Endothelial cell of umbilical vein (primary cell): ENCODE measurements at regions not wholly inside any gene's neighbourhood (a gene's known extent, or its start where the extent isn't known, plus 50 kb on each side); places are given as distances from the start of the nearest gene placed in this dataset.

Experiments
- BruUV-seq: library from RNA; stranded (reverse); fragments of 400-500 nt; replicated peaks from 2 replicates; lab custom pipeline; 2021; lab: Mats Ljungman, UMichigan
- CTCF ChIA-PET: fragments of 300-600, 350-600 bp; sonication (Branson Sonifier 250); formaldehyde crosslinking; loops from one replicate; lab custom pipeline; 2021; ENCODE audit warnings: antibody characterized with exemption, inconsistent platforms; lab: Charles Lee
- POLR2A ChIA-PET: fragments of 300-600, 350-600 bp; sonication (Branson Sonifier 250); formaldehyde crosslinking; loops from one replicate; lab custom pipeline; 2021; ENCODE audit warnings: antibody characterized with exemption, inconsistent platforms; lab: Charles Lee
- DNase-seq: peaks from one replicate; pipeline ENCODE4 v3.0.0-alpha.2; 2011; ENCODE audit warnings: low read depth, low spot score
- FAIRE-seq: peaks from 2 replicates; lab custom pipeline; 2011; peaks lifted over from hg19 to GRCh38; lab: Jason Lieb, UNC
- H2AFZ ChIP-seq: 2 replicates; pipeline ENCODE4 v1.6.0; 2012; ENCODE audit warnings: low read depth, low read length, control low read depth, inconsistent platforms
- H3K27ac ChIP-seq: 2 replicates; pipeline ENCODE4 v1.5.1; 2011; ENCODE audit warnings: low read depth, mild to moderate bottlenecking, control low read depth, low read length, moderate library complexity; ENCODE audit not compliant: insufficient read depth
- H3K27me3 ChIP-seq, 2 experiments: 2 replicates each; pipeline versions ENCODE4 v1.6.0 to v1.6.1; 2011; ENCODE audit warnings: low read length in 2 of 2, mixed read lengths in 1 of 2; ENCODE audit not compliant: control insufficient read depth in 2 of 2, insufficient read depth in 2 of 2
- H3K36me3 ChIP-seq, 2 experiments: 2 replicates in 1 of 2; 3 replicates in 1 of 2; pipeline ENCODE4 v1.5.1; 2011; ENCODE audit warnings: low read length in 2 of 2, mild to moderate bottlenecking in 1 of 2, moderate library complexity in 1 of 2; ENCODE audit not compliant: control insufficient read depth in 2 of 2, insufficient read depth in 2 of 2; ENCODE audit errors: extremely low read depth in 1 of 2
- H3K4me1 ChIP-seq: 3 replicates; pipeline ENCODE4 v1.5.1; 2011; ENCODE audit warnings: mild to moderate bottlenecking, low read length; ENCODE audit not compliant: control insufficient read depth, insufficient read depth; ENCODE audit errors: extremely low read depth
- H3K4me2 ChIP-seq: 2 replicates; pipeline ENCODE4 v1.6.1; 2011; ENCODE audit warnings: low read length, control low read depth, mixed read lengths; ENCODE audit not compliant: insufficient read depth
- H3K4me3 ChIP-seq, 3 experiments: fragments of 200-600 bp in 1 of 3; sonication (generic), shearing (Covaris generic) in 1 of 3; replicated peaks in 1 of 3; 2 replicates each; pipeline ENCODE4 v1.5.1; 2011 to 2016; ENCODE audit warnings: control low read depth in 3 of 3, low read length in 3 of 3, mild to moderate bottlenecking in 2 of 3, inconsistent platforms in 1 of 3, low read depth in 1 of 3, moderate library complexity in 1 of 3; ENCODE audit not compliant: insufficient read depth in 1 of 3
- H3K79me2 ChIP-seq: 2 replicates; pipeline ENCODE4 v1.6.0; 2012; ENCODE audit warnings: low read length, inconsistent platforms; ENCODE audit not compliant: control insufficient read depth, insufficient read depth
- H3K9ac ChIP-seq: replicated peaks from 2 replicates; pipeline ENCODE3; 2011; ENCODE audit warnings: low read length, control low read depth; ENCODE audit not compliant: insufficient read depth; ENCODE audit errors: extremely low read depth
- H3K9me1 ChIP-seq: replicated peaks from 3 replicates; pipeline ENCODE4 v1.6.0; 2011; ENCODE audit warnings: mild to moderate bottlenecking, low read length; ENCODE audit not compliant: control insufficient read depth, insufficient read depth; ENCODE audit errors: extremely low read depth
- H3K9me3 ChIP-seq: replicated peaks from 2 replicates; pipeline ENCODE4 v1.5.1; 2012; ENCODE audit warnings: low read length, inconsistent platforms; ENCODE audit not compliant: control insufficient read depth, insufficient read depth
- H4K20me1 ChIP-seq: replicated peaks from 2 replicates; pipeline ENCODE3; 2011; ENCODE audit warnings: mild to moderate bottlenecking, low read length; ENCODE audit not compliant: control insufficient read depth, insufficient read depth; ENCODE audit errors: extremely low read depth
- CTCF ChIP-seq, 2 donors: IDR thresholded peaks; 1 replicate in 1 of 2; 2 replicates in 1 of 2; pipeline ENCODE4 v1.5.1; 2011; ENCODE audit warnings: low read length in 2 of 2, mild to moderate bottlenecking in 2 of 2, moderate library complexity in 2 of 2, control low read depth in 1 of 2, inconsistent platforms in 1 of 2, low read depth in 1 of 2; ENCODE audit not compliant: insufficient read depth in 1 of 2; ENCODE audit errors: extremely low read depth in 1 of 2
- EZH2 ChIP-seq: IDR thresholded peaks from 2 replicates; pipeline ENCODE4 v1.6.1; 2012; ENCODE audit warnings: borderline replicate concordance, low read depth, mild to moderate bottlenecking, moderate library complexity, low read length, inconsistent platforms; ENCODE audit not compliant: severe bottlenecking
- FOS ChIP-seq: IDR thresholded peaks from 2 replicates; pipeline ENCODE4 v1.6.1; 2011; ENCODE audit warnings: mild to moderate bottlenecking, low read length, moderate library complexity, borderline replicate concordance; ENCODE audit not compliant: insufficient read depth
- GATA2 ChIP-seq: IDR thresholded peaks from 2 replicates; pipeline ENCODE4 v1.7.0; 2011; ENCODE audit warnings: low read depth, mild to moderate bottlenecking, moderate library complexity, mixed read lengths, low read length; ENCODE audit not compliant: insufficient read length, insufficient read depth
- JUN ChIP-seq: IDR thresholded peaks from 2 replicates; pipeline ENCODE4 v1.6.1; 2011; ENCODE audit warnings: borderline replicate concordance, low read depth; ENCODE audit not compliant: insufficient read length, insufficient read depth
- MAX ChIP-seq: IDR thresholded peaks from 2 replicates; pipeline ENCODE4 v1.6.1; 2011; ENCODE audit not compliant: insufficient read depth, insufficient read length
- MYC ChIP-seq: IDR thresholded peaks from one replicate; pipeline ENCODE4 v1.6.1; 2011; ENCODE audit warnings: mild to moderate bottlenecking, low read depth, low read length
- POLR2A ChIP-seq: IDR thresholded peaks from 2 replicates; pipeline ENCODE4 v1.6.1; 2012; ENCODE audit warnings: low read depth, mild to moderate bottlenecking, control low read depth, low read length
- POLR2AphosphoS5 ChIP-seq: IDR thresholded peaks from 2 replicates; pipeline ENCODE4 v1.6.1; 2012; ENCODE audit warnings: low read depth, mild to moderate bottlenecking, control low read depth, low read length, moderate library complexity; ENCODE audit not compliant: insufficient read depth
- dilution Hi-C: fragments of 300-500 bp; cut with MboI; formaldehyde crosslinking; loops from one replicate; pipeline ENCODE4 v1.15.0; 2019; ENCODE audit warnings: low sequenced_read_pairs; ENCODE audit not compliant: extremely low pct_ligation_motif_present
- intact Hi-C: fragments of 100-400 bp; cut with micrococcal nuclease; formaldehyde crosslinking; loops from one replicate; pipeline ENCODE4 v1.10.0; 2022

- no peak for DNase-seq
- Histone ChIP-seq H3K9me1 (no peaks in the 10 kb centered on the region), H4K20me1 (no peaks in the 10 kb centered on the region), H3K9ac (no peak overlapping the region), H3K4me2 (no peak overlapping the region), H3K4me1 (no peaks in the 10 kb centered on the region), H3K4me3 (no peak overlapping the region), H3K79me2 (no peaks in the 10 kb centered on the region), H3K36me3 (no peaks in the 10 kb centered on the region), H3K9me3 (no peaks in the 10 kb centered on the region), H3K27me3 (no peaks in the 10 kb centered on the region), H3K27ac (no peak overlapping the region), H2AFZ (no peak overlapping the region)
- CTCF ChIA-PET = no interaction called here
- FAIRE-seq = no peak
- no TSS peak for BruUV-seq
- POLR2A ChIA-PET = no interaction called here
- intact Hi-C loops (no loop called here), dilution Hi-C loops (no loop called here)
- TF ChIP-seq MYC (no peak), POLR2A (no peak), MAX (no peak), EZH2 (no peak), CTCF (IDR thresholded peaks at IDR 0.05; ENCODE audit: extremely low read depth in 1 of 2, insufficient read depth in 1 of 2, low read depth in 1 of 2, low read length in 2 of 2) (no peak), JUN (no peak), FOS (no peak), GATA2 (no peak), POLR2AphosphoS5 (no peak)
These were observed 579.1 kb downstream of the SPOCK3 start for GRCh38 chr4:166655231-166655630.
